Large intestine (tissue), 3 donors: ENCODE measurements at regions not wholly inside any gene's neighbourhood (a gene's known extent, or its start where the extent isn't known, plus 50 kb on each side); places are given as distances from the start of the nearest gene placed in this dataset.
"Not testable (repeated sequence)": the region's sequence is repeated elsewhere in the genome, so short reads cannot be mapped to it uniquely, and the experiment has no call there.

Source experiments
- DNase-seq, 2 donors: peaks; one replicate each; pipeline versions ENCODE4 v3.0.0 to v3.0.0-alpha.2; 2013
- H3K27ac ChIP-seq: one replicate; pipeline ENCODE4 v1.5.1; 2013; ENCODE audit warnings: low read length
- H3K27me3 ChIP-seq: 2 replicates; pipeline ENCODE4 v1.6.1; 2013; ENCODE audit warnings: low read length; ENCODE audit not compliant: control insufficient read depth, insufficient read depth
- H3K36me3 ChIP-seq: 2 replicates; pipeline ENCODE4 v1.6.1; 2013; ENCODE audit warnings: low read length; ENCODE audit not compliant: control insufficient read depth, insufficient read depth
- H3K4me1 ChIP-seq: one replicate; pipeline ENCODE4 v1.6.1; 2013; ENCODE audit warnings: low read length; ENCODE audit not compliant: control insufficient read depth, insufficient read depth
- H3K4me3 ChIP-seq: one replicate; pipeline ENCODE4 v1.5.1; 2013; ENCODE audit warnings: low read length
- H3K9me3 ChIP-seq: one replicate; pipeline ENCODE4 v1.6.1; 2013; ENCODE audit warnings: mild to moderate bottlenecking, low read depth, low read length, moderate library complexity; ENCODE audit not compliant: control insufficient read depth
- WGBS: methylation state at CpG from one replicate; pipeline ENCODE4 v1.1.5; 2013; ENCODE audit warnings: low lambda C conversion rate; ENCODE audit not compliant: insufficient coverage; 5-methylcytosine and 5-hydroxymethylcytosine counted together

DNA sequence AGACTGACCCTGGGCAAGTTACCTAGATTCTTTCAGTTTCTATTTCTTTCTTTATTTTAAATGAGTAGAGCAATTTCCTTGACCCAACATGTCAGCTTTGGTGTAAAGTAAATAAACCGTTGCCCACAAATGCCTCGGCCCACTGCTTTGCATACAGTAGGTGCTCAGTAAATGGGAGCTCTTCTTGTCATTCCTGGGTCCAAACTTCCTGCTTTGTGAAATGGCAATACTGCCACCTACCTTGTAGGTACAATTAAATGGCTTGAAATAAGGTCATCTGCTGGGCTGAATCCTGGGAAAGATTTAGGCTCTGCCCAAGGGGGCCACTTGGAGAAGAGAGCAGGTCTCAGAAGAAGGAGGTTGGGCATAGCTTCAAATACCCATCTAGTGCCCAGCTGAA lies 253.0 kb downstream of the HS3ST3B1 start:
- H3K36me3 ChIP-seq: no peaks in the 10 kb centered on the region
- no peaks in the 10 kb centered on the region for H3K9me3 ChIP-seq
- WGBS: no CpG with 5 or more reads among the region's 2 CpGs

GRCh38 chr17:14552306-14552705 lies 251.4 kb downstream of the HS3ST3B1 start:
- H3K27ac ChIP-seq: no peak overlapping the region
- H3K4me1 ChIP-seq: no peaks in the 10 kb centered on the region
- no CpG with 5 or more reads among the region's 7 CpGs for WGBS
- no peaks in the 10 kb centered on the region for H3K27me3 ChIP-seq
- H3K4me3 ChIP-seq: no peak overlapping the region
- no peaks in the 10 kb centered on the region for H3K36me3 ChIP-seq
- H3K9me3 ChIP-seq: no peaks in the 10 kb centered on the region
- DNase-seq: no peak

More for the DNA sequence above, 253.0 kb downstream of the HS3ST3B1 start:
- Histone ChIP-seq H3K27ac (no peak overlapping the region), H3K27me3 (no peaks in the 10 kb centered on the region), H3K4me3 (no peak overlapping the region), H3K4me1 (no peaks in the 10 kb centered on the region)
- DNase-seq: no peak

GRCh38 chr17:14547556-14547955 lies 246.7 kb downstream of the HS3ST3B1 start:
- WGBS: no CpG with 5 or more reads among the region's 2 CpGs
- H3K27ac ChIP-seq: no peak overlapping the region
- H3K4me1 ChIP-seq: no peaks in the 10 kb centered on the region
- no peaks in the 10 kb centered on the region for H3K27me3 ChIP-seq
- H3K9me3 ChIP-seq: no peaks in the 10 kb centered on the region
- H3K4me3 ChIP-seq: no peak overlapping the region
- H3K36me3 ChIP-seq: no peaks in the 10 kb centered on the region
- no peak for DNase-seq

DNA sequence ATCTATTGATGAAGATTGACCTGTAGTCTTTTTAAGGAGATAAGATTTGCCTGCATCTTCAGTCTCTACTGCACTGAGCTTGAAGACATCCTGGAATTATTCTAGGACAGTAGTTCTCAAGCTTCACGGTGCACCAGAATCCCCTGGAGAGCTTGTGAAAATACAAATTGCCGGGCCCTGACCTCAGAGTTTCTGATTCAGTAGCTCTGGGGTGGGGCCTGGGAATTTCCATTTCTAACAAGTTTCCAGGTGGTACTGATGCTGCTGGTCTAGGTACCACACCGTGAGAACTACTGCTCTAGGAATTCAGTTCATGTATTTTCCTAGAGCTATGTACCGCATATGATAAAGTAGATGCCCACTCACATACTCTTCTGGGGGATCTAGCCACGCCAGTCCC lies 246.1 kb downstream of the HS3ST3B1 start:
- DNase-seq: no peak
- H3K36me3 ChIP-seq: no peaks in the 10 kb centered on the region
- H3K27me3 ChIP-seq: no peaks in the 10 kb centered on the region
- no peaks in the 10 kb centered on the region for H3K9me3 ChIP-seq
- H3K27ac ChIP-seq: no peak overlapping the region
- H3K4me1 ChIP-seq: no peaks in the 10 kb centered on the region
- WGBS: 100% methylated on average over 1 of the region's 5 CpGs
- no peak overlapping the region for H3K4me3 ChIP-seq

GRCh38 chr17:14545156-14545906 lies 244.4 kb downstream of the HS3ST3B1 start:
- Histone ChIP-seq H3K4me3 (no peak overlapping the region), H3K4me1 (no peaks in the 10 kb centered on the region), H3K27me3 (no peaks in the 10 kb centered on the region), H3K9me3 (no peaks in the 10 kb centered on the region), H3K36me3 (no peaks in the 10 kb centered on the region), H3K27ac (no peak overlapping the region)
- WGBS: no CpG with 5 or more reads among the region's 16 CpGs
- no peak for DNase-seq

- no peak for DNase-seq
- H3K27ac ChIP-seq: no peak overlapping the region
- no peaks in the 10 kb centered on the region for H3K36me3 ChIP-seq
- H3K4me3 ChIP-seq: no peak overlapping the region
- H3K4me1 ChIP-seq: no peaks in the 10 kb centered on the region
- no peaks in the 10 kb centered on the region for H3K27me3 ChIP-seq
- H3K9me3 ChIP-seq: no peaks in the 10 kb centered on the region
- 82% methylated on average over 2 of the region's 2 CpGs for WGBS
Measured at GRCh38 chr17:14541714-14542113, 240.8 kb downstream of the HS3ST3B1 start.

DNA sequence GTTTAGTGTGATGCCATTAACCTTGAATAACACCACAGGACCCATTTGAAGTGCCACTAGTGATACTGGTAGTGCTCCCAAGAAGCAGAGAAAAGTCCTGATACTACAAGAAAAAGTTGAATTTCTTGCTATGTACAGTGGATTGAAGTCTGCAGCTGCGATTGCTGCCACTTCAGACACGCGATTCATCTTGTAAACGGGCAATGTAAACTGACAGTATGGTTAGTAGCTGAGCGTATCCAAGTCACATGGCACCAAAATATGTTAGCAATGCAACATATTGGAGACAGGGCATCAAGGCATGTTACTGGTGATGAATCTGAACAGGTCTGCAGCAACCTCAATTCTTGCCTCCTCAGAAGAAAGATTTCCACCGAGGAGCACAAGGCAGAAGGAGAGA lies 238.9 kb downstream of the HS3ST3B1 start:
- DNase-seq: no peak
- Histone ChIP-seq H3K36me3 (no peaks in the 10 kb centered on the region), H3K27ac (no peak overlapping the region), H3K9me3 (no peaks in the 10 kb centered on the region), H3K4me3 (no peak overlapping the region), H3K4me1 (no peaks in the 10 kb centered on the region), H3K27me3 (no peaks in the 10 kb centered on the region)
- no CpG with 5 or more reads among the region's 6 CpGs for WGBS

DNA sequence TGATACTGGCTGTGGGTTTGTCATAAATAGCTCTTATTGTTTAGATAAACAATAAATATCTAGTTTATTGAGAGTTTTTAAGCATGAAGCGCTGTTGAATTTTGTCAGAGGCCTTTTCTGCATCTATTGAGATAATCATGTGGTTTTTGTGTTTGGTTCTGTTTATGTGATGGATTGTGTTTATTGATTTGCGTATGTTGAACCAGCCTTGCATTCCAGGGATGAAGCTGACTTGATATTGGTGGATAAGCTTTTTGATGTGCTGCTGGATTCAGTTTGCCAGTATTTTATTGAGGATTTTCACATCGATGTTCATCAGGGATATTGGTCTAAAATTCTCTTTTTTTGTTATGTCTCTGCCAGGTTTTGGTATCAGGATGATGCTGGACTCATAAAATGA lies 231.4 kb downstream of the HS3ST3B1 start:
- not testable (repeated sequence) for H3K4me3 ChIP-seq, H3K36me3 ChIP-seq, H3K4me1 ChIP-seq, H3K27ac ChIP-seq, DNase-seq, H3K9me3 ChIP-seq, H3K27me3 ChIP-seq
- 100% methylated on average over 1 of the region's 3 CpGs for WGBS

DNA sequence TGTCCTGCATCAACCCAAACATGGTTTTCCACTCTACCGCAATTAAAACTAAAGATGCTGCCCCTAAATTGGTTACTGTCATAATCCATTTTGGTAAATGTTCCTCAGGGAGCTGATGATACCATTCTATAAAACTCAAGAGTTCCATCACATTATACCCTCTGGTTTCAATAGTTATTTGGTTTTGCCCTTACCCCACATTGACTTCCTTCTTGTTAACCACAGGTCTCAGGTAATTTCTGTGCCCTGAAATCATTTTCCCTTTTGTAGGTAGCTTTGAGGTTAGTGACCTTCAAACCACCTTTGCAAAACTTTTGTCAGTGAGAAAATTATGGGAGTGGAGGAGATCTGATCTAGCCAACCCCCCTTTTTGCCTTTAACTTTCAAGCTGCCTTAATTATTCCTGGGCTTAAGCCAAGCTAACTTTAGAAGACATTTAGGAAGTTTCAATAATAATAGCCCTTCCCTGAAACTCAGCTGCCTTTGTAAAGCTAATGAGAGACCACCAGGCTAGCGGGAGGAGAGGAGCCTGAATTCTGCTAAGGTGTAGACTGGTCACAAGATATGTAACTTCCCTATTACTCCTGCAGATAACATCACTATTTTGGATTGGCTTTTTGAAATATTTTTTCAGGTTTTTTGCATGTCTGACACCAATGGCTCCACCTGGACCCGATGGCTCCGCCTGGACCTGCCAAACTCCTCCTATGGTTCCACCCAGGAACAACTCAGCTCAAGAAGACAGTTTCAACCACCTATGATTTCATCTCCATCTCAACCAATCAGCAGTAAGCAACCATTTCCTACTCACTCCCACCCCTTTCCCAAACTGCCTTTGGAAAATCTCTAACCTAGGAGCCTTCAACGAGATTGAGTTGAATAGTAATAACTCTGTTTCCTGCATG lies 224.9 kb downstream of the HS3ST3B1 start:
- 71% methylated on average over 1 of the region's 5 CpGs for WGBS
- Histone ChIP-seq H3K4me3 (no peak overlapping the region), H3K9me3 (no peaks in the 10 kb centered on the region), H3K27me3 (no peaks in the 10 kb centered on the region), H3K4me1 (no peaks in the 10 kb centered on the region), H3K27ac (no peak overlapping the region), H3K36me3 (no peaks in the 10 kb centered on the region)
- DNase-seq: no peak

- Histone ChIP-seq H3K4me3 (no peak overlapping the region), H3K27me3 (no peaks in the 10 kb centered on the region), H3K27ac (no peak overlapping the region), H3K4me1 (no peaks in the 10 kb centered on the region), H3K9me3 (no peaks in the 10 kb centered on the region), H3K36me3 (no peaks in the 10 kb centered on the region)
- DNase-seq: no peak
- WGBS: no CpG with 5 or more reads among the region's 3 CpGs
Measured at GRCh38 chr17:14522795-14523387, 222.0 kb downstream of the HS3ST3B1 start.
